Parathyroid adenoma (tissue), 2 donors: ENCODE measurements at regions not wholly inside any gene's neighbourhood (a gene's known extent, or its start where the extent isn't known, plus 50 kb on each side); places are given as distances from the start of the nearest gene placed in this dataset.

Experiments used
- H2AFZ ChIP-seq: fragments of 300-600 bp; sonication (generic); one replicate; pipeline ENCODE4 v1.7.0; 2017; ENCODE audit warnings: antibody characterized with exemption, mild to moderate bottlenecking
- H3K27ac ChIP-seq: fragments of 300-600 bp; sonication (generic); one replicate; pipeline ENCODE4 v1.7.0; 2017
- H3K27me3 ChIP-seq: fragments of 300-600 bp; sonication (generic); one replicate; pipeline ENCODE4 v1.7.0; 2017; ENCODE audit warnings: low read length; ENCODE audit not compliant: control insufficient read depth, insufficient read depth
- H3K36me3 ChIP-seq: fragments of 300-600 bp; sonication (generic); one replicate; pipeline ENCODE4 v1.7.0; 2017; ENCODE audit warnings: low read length; ENCODE audit not compliant: control insufficient read depth, insufficient read depth
- H3K4me1 ChIP-seq: fragments of 300-600 bp; sonication (generic); one replicate; pipeline ENCODE4 v1.7.0; 2017; ENCODE audit warnings: control low read depth
- H3K4me2 ChIP-seq: fragments of 300-600 bp; sonication (generic); one replicate; pipeline ENCODE4 v1.7.0; 2017; ENCODE audit warnings: low read length
- H3K4me3 ChIP-seq: fragments of 300-600 bp; sonication (generic); one replicate; pipeline ENCODE4 v1.7.0; 2017; ENCODE audit warnings: low read depth, low read length
- H3K79me2 ChIP-seq: fragments of 300-600 bp; sonication (generic); one replicate; pipeline ENCODE4 v1.7.0; 2017; ENCODE audit warnings: control low read depth
- H3K9ac ChIP-seq: fragments of 300-600 bp; sonication (generic); one replicate; pipeline ENCODE4 v1.7.0; 2017; ENCODE audit warnings: mild to moderate bottlenecking
- H3K9me3 ChIP-seq: fragments of 300-600 bp; sonication (generic); one replicate; pipeline ENCODE4 v1.7.0; 2017; ENCODE audit warnings: low read length; ENCODE audit not compliant: control insufficient read depth
- TF ChIP-seq, protein P1 (sequence below): fragments of 300-600 bp; sonication (generic); IDR thresholded peaks from one replicate; pipeline ENCODE4 v1.7.0; 2017; ENCODE audit warnings: antibody characterized with exemption, mild to moderate bottlenecking
- donor health status: primary hyperparathyroidism.

DNA sequence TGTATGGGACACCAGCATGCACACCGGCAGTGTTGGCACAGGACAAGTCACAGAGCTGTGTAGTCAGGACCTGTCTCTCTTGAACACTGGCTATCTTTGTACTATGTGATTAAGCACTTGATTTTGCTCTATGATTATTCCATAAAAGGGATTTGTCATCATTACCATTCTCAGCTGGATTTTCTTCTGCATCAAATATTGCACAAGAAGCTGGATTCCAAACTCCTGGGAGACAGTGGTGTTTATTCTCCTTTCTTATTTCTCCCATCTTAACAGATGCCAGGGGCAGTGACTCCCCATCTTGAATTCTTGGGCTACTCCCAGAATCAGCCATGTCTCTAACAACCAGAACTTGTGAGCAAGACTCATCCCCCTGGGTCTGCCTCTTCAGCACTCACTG, 62.5 kb upstream of the GNAZ start:
- Histone ChIP-seq H3K9me3 (no peaks in the 10 kb centered on the region), H3K9ac (no peak overlapping the region), H3K4me2 (no peak overlapping the region), H3K27ac (no peak overlapping the region), H2AFZ (no peak overlapping the region), H3K79me2 (no peaks in the 10 kb centered on the region), H3K4me1 (no peaks in the 10 kb centered on the region), H3K36me3 (no peaks in the 10 kb centered on the region), H3K4me3 (no peak overlapping the region), H3K27me3 (no peaks in the 10 kb centered on the region)
- TF ChIP-seq, protein P1, sequence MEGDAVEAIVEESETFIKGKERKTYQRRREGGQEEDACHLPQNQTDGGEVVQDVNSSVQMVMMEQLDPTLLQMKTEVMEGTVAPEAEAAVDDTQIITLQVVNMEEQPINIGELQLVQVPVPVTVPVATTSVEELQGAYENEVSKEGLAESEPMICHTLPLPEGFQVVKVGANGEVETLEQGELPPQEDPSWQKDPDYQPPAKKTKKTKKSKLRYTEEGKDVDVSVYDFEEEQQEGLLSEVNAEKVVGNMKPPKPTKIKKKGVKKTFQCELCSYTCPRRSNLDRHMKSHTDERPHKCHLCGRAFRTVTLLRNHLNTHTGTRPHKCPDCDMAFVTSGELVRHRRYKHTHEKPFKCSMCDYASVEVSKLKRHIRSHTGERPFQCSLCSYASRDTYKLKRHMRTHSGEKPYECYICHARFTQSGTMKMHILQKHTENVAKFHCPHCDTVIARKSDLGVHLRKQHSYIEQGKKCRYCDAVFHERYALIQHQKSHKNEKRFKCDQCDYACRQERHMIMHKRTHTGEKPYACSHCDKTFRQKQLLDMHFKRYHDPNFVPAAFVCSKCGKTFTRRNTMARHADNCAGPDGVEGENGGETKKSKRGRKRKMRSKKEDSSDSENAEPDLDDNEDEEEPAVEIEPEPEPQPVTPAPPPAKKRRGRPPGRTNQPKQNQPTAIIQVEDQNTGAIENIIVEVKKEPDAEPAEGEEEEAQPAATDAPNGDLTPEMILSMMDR, result no peak

DNA sequence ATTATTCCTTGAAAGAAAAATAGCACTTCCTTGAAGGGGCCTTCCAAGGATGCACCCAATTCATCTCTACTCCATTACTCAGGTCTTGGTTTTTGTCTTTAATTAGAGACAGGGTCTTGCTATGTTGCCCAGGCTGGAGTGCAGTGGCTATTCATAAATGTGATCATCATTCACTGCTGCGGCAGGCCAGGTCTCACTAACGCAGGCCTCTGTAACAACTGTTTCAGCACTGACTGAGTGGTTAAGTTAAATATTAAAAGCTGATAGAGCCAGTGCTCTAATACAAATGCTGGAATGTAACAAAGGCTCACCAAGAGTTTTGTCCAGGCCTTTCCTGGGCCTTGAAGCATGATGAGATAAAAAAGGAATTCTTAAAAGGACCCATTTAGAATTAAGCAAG, 61.4 kb upstream of the GNAZ start:
- TF ChIP-seq, protein P1, result no peak
- Histone ChIP-seq H2AFZ (no peak overlapping the region), H3K27ac (no peak overlapping the region), H3K4me1 (no peaks in the 10 kb centered on the region), H3K4me3 (no peak overlapping the region), H3K36me3 (no peaks in the 10 kb centered on the region), H3K9ac (no peak overlapping the region), H3K9me3 (no peaks in the 10 kb centered on the region), H3K79me2 (no peaks in the 10 kb centered on the region), H3K4me2 (no peak overlapping the region), H3K27me3 (no peaks in the 10 kb centered on the region)
